ENCODE measurements at regions not wholly inside any gene's neighbourhood (a gene's known extent, or its start where the extent isn't known, plus 50 kb on each side); places are given as distances from the start of the nearest gene placed in this dataset.
A peak's percentile ranks its signal among the peaks of the same experiment; 100 is the strongest.

DNA sequence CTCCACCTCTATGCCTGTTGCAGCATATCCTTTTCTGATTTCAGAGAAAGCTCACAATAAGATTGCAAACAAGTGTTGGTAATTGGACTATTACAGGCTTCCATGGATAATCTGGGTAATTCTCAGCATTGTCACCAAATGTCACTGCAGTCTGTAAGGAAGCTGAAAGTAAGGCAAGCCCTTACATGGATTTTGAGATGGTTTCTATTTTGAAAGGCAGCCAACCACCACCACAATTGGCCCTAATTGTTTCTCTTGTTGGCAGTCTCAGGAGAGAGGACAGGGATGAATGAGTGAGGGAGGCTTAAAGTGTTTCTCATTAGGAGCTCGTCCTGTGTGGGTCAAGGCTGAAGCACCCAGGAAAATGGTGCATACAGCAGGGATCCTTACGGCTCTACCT is 879.9 kb downstream of the TUSC7 start:
- Histone ChIP-seq H3K18ac (ENCODE audit: low read length) (no peak overlapping the region), H2AFZ (ENCODE audit: low read length) (peak overlapping the region; percentile 78), H3K4me3 (ENCODE audit: low read length in 2 of 2) (no peak overlapping the region), H3K14ac (ENCODE audit: low read length) (no peak overlapping the region), H3K9ac (ENCODE audit: low read depth, low read length, poor library complexity) (no peak overlapping the region), H3K27ac (replicated peaks; ENCODE audit: low read length) (peak overlapping the region; percentile 50), H2AK5ac (ENCODE audit: low read depth, low read length) (no peak overlapping the region), H3K23ac (ENCODE audit: low read depth, low read length, poor library complexity) (no peak overlapping the region), H3K27me3 (ENCODE audit: control insufficient read depth in 3 of 3, insufficient read depth in 3 of 3, low read depth in 1 of 3, low read length in 3 of 3) (no peaks in the 10 kb centered on the region), H3K9me3 (replicated peaks in 1 of 2; ENCODE audit: control insufficient read depth in 2 of 2, insufficient read depth in 1 of 2, low read depth in 1 of 2, low read length in 2 of 2) (no peaks in the 10 kb centered on the region), H2BK120ac (ENCODE audit: low read depth, low read length) (no peak overlapping the region), H2BK15ac (ENCODE audit: low read length) (no peak overlapping the region), H4K91ac (ENCODE audit: low read depth, low read length, poor library complexity) (no peak overlapping the region), H3K4ac (ENCODE audit: low read length) (no peak overlapping the region), H3K79me1 (ENCODE audit: low read depth, low read length) (no peaks in the 10 kb centered on the region), H3K4me1 (ENCODE audit: control insufficient read depth in 2 of 2, insufficient read depth in 1 of 2, low read depth in 1 of 2, low read length in 2 of 2) (peaks cover 3 to 9% of the 10 kb centered on the region in 2 donors), H3K4me2 (ENCODE audit: insufficient read depth, low read length, poor library complexity, severe bottlenecking) (no peak overlapping the region), H2BK12ac (ENCODE audit: low read length) (no peak overlapping the region), H3K36me3 (replicated peaks in 1 of 2; ENCODE audit: control insufficient read depth in 2 of 2, insufficient read depth in 2 of 2, low read length in 2 of 2) (no peaks in the 10 kb centered on the region), H2BK5ac (ENCODE audit: low read length) (no peak overlapping the region), H4K8ac (ENCODE audit: low read depth, low read length) (no peak overlapping the region)
- peak; percentile 59 for DNase-seq (ENCODE audit: low spot score)
- no CpG with 5 or more reads among the region's 2 CpGs for WGBS, 2 donors (ENCODE audit: extremely low coverage in 2 of 2, insufficient read length in 2 of 2, insufficient replicate concordance in 1 of 2)

DNA sequence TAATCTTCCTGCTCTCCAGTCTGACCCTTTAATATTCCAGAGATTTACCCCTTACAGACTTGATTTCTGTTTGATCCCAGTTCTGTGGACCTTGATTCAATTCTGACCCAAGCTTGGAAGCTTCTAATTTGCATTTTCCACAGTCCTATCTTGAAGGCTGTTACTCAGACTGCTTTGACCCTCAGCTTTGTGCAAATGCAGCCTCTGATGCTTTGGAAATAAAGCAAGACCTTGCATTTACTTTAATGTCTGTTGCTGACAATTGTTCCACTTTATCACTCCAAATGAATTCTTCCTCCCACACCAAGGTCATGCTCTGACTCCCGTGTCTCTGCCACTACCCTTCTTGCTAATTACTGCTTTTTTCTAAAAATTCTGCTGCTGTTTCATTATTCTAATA is 886.0 kb downstream of the TUSC7 start:
- Histone ChIP-seq H3K4me1 (ENCODE audit: control insufficient read depth in 2 of 2, insufficient read depth in 1 of 2, low read depth in 1 of 2, low read length in 2 of 2) (peaks cover 0 to 4% of the 10 kb centered on the region in 2 donors), H3K9ac (ENCODE audit: low read depth, low read length, poor library complexity) (no peak overlapping the region), H2AK5ac (ENCODE audit: low read depth, low read length) (no peak overlapping the region), H3K9me3 (replicated peaks in 1 of 2; ENCODE audit: control insufficient read depth in 2 of 2, insufficient read depth in 1 of 2, low read depth in 1 of 2, low read length in 2 of 2) (no peaks in the 10 kb centered on the region), H4K8ac (ENCODE audit: low read depth, low read length) (no peak overlapping the region), H2BK12ac (ENCODE audit: low read length) (no peak overlapping the region), H2BK15ac (ENCODE audit: low read length) (no peak overlapping the region), H3K23ac (ENCODE audit: low read depth, low read length, poor library complexity) (no peak overlapping the region), H3K4me3 (ENCODE audit: low read length in 2 of 2) (no peak overlapping the region), H3K36me3 (replicated peaks in 1 of 2; ENCODE audit: control insufficient read depth in 2 of 2, insufficient read depth in 2 of 2, low read length in 2 of 2) (no peaks in the 10 kb centered on the region), H3K14ac (ENCODE audit: low read length) (no peak overlapping the region), H4K91ac (ENCODE audit: low read depth, low read length, poor library complexity) (no peak overlapping the region), H3K79me1 (ENCODE audit: low read depth, low read length) (no peaks in the 10 kb centered on the region), H2BK120ac (ENCODE audit: low read depth, low read length) (no peak overlapping the region), H3K27ac (replicated peaks; ENCODE audit: low read length) (no peak overlapping the region), H3K4ac (ENCODE audit: low read length) (no peak overlapping the region), H3K4me2 (ENCODE audit: insufficient read depth, low read length, poor library complexity, severe bottlenecking) (no peak overlapping the region), H3K18ac (ENCODE audit: low read length) (no peak overlapping the region), H2AFZ (ENCODE audit: low read length) (no peak overlapping the region), H3K27me3 (ENCODE audit: control insufficient read depth in 3 of 3, insufficient read depth in 3 of 3, low read depth in 1 of 3, low read length in 3 of 3) (no peaks in the 10 kb centered on the region), H2BK5ac (ENCODE audit: low read length) (no peak overlapping the region)
- no peak for DNase-seq (ENCODE audit: low spot score)
- WGBS, 2 donors (ENCODE audit: extremely low coverage in 2 of 2, insufficient read length in 2 of 2, insufficient replicate concordance in 1 of 2), result no CpG with 5 or more reads among the region's 1 CpG

- H2BK12ac ChIP-seq (ENCODE audit: low read length), result no peak overlapping the region
- no peak overlapping the region for H3K4me2 ChIP-seq (ENCODE audit: insufficient read depth, low read length, poor library complexity, severe bottlenecking)
- H3K4ac ChIP-seq (ENCODE audit: low read length), result no peak overlapping the region
- no peak overlapping the region for H2BK15ac ChIP-seq (ENCODE audit: low read length)
- H3K9me3 ChIP-seq (replicated peaks in 1 of 2; ENCODE audit: control insufficient read depth in 2 of 2, insufficient read depth in 1 of 2, low read depth in 1 of 2, low read length in 2 of 2), result no peaks in the 10 kb centered on the region
- no peak overlapping the region for H3K4me3 ChIP-seq (ENCODE audit: low read length in 2 of 2)
- no peak overlapping the region for H3K18ac ChIP-seq (ENCODE audit: low read length)
- no peak overlapping the region for H2AFZ ChIP-seq (ENCODE audit: low read length)
- no peaks in the 10 kb centered on the region for H3K36me3 ChIP-seq (replicated peaks in 1 of 2; ENCODE audit: control insufficient read depth in 2 of 2, insufficient read depth in 2 of 2, low read length in 2 of 2)
- H2AK5ac ChIP-seq (ENCODE audit: low read depth, low read length), result no peak overlapping the region
- no peak overlapping the region for H4K8ac ChIP-seq (ENCODE audit: low read depth, low read length)
- no peak overlapping the region for H3K9ac ChIP-seq (ENCODE audit: low read depth, low read length, poor library complexity)
- H3K14ac ChIP-seq (ENCODE audit: low read length), result no peak overlapping the region
- no peaks in the 10 kb centered on the region for H3K27me3 ChIP-seq (ENCODE audit: control insufficient read depth in 3 of 3, insufficient read depth in 3 of 3, low read depth in 1 of 3, low read length in 3 of 3)
- no peak overlapping the region for H2BK5ac ChIP-seq (ENCODE audit: low read length)
- no peak overlapping the region for H3K23ac ChIP-seq (ENCODE audit: low read depth, low read length, poor library complexity)
- no peaks in the 10 kb centered on the region for H3K79me1 ChIP-seq (ENCODE audit: low read depth, low read length)
- no peak overlapping the region for H3K27ac ChIP-seq (replicated peaks; ENCODE audit: low read length)
- no peak overlapping the region for H4K91ac ChIP-seq (ENCODE audit: low read depth, low read length, poor library complexity)
- no CpG with 5 or more reads among the region's 1 CpG for WGBS, 2 donors (ENCODE audit: extremely low coverage in 2 of 2, insufficient read length in 2 of 2, insufficient replicate concordance in 1 of 2)
- H2BK120ac ChIP-seq (ENCODE audit: low read depth, low read length), result no peak overlapping the region
- no peak for DNase-seq (ENCODE audit: low spot score)
- H3K4me1 ChIP-seq (ENCODE audit: control insufficient read depth in 2 of 2, insufficient read depth in 1 of 2, low read depth in 1 of 2, low read length in 2 of 2), result peaks cover 0 to 5% of the 10 kb centered on the region in 2 donors
These were observed 886.9 kb downstream of the TUSC7 start for GRCh38 chr3:117596503-117596902.

- Histone ChIP-seq H2BK5ac (ENCODE audit: low read length) (no peak overlapping the region), H2BK120ac (ENCODE audit: low read depth, low read length) (no peak overlapping the region), H2AK5ac (ENCODE audit: low read depth, low read length) (no peak overlapping the region), H4K91ac (ENCODE audit: low read depth, low read length, poor library complexity) (no peak overlapping the region), H3K79me1 (ENCODE audit: low read depth, low read length) (no peaks in the 10 kb centered on the region), H3K9me3 (replicated peaks in 1 of 2; ENCODE audit: control insufficient read depth in 2 of 2, insufficient read depth in 1 of 2, low read depth in 1 of 2, low read length in 2 of 2) (no peaks in the 10 kb centered on the region), H3K27me3 (ENCODE audit: control insufficient read depth in 3 of 3, insufficient read depth in 3 of 3, low read depth in 1 of 3, low read length in 3 of 3) (no peaks in the 10 kb centered on the region), H2BK15ac (ENCODE audit: low read length) (no peak overlapping the region), H2BK12ac (ENCODE audit: low read length) (no peak overlapping the region), H3K18ac (ENCODE audit: low read length) (no peak overlapping the region), H3K4me2 (ENCODE audit: insufficient read depth, low read length, poor library complexity, severe bottlenecking) (no peak overlapping the region), H3K23ac (ENCODE audit: low read depth, low read length, poor library complexity) (no peak overlapping the region), H3K4me1 (ENCODE audit: control insufficient read depth in 2 of 2, insufficient read depth in 1 of 2, low read depth in 1 of 2, low read length in 2 of 2) (peaks cover 6 to 15% of the 10 kb centered on the region in 2 donors), H4K8ac (ENCODE audit: low read depth, low read length) (no peak overlapping the region), H3K4me3 (ENCODE audit: low read length in 2 of 2) (no peak overlapping the region), H3K36me3 (replicated peaks in 1 of 2; ENCODE audit: control insufficient read depth in 2 of 2, insufficient read depth in 2 of 2, low read length in 2 of 2) (no peaks in the 10 kb centered on the region), H3K9ac (ENCODE audit: low read depth, low read length, poor library complexity) (no peak overlapping the region), H3K27ac (replicated peaks; ENCODE audit: low read length) (no peak overlapping the region), H2AFZ (ENCODE audit: low read length) (no peak overlapping the region), H3K14ac (ENCODE audit: low read length) (no peak overlapping the region), H3K4ac (ENCODE audit: low read length) (no peak overlapping the region)
- no CpG with 5 or more reads among the region's 1 CpG for WGBS, 2 donors (ENCODE audit: extremely low coverage in 2 of 2, insufficient read length in 2 of 2, insufficient replicate concordance in 1 of 2)
- DNase-seq (ENCODE audit: low spot score), result no peak
These were observed 888.3 kb downstream of the TUSC7 start for GRCh38 chr3:117597865-117598264.

Measured in neuronal stem cell (in vitro differentiated cells).